Retinal pigment epithelial cell (primary cell): ENCODE measurements at regions not wholly inside any gene's neighbourhood (a gene's known extent, or its start where the extent isn't known, plus 50 kb on each side); places are given as distances from the start of the nearest gene placed in this dataset.
"Not testable (repeated sequence)": the region's sequence is repeated elsewhere in the genome, so short reads cannot be mapped to it uniquely, and the experiment has no call there.

Source experiments
- DNase-seq: peaks from one replicate; pipeline ENCODE4 v3.0.0-alpha.2; 2010; ENCODE audit warnings: low read depth
- H3K4me3 ChIP-seq: 2 replicates; pipeline ENCODE4 v1.5.1; 2011; ENCODE audit warnings: mild to moderate bottlenecking, low read length, control low read depth, moderate library complexity
- TF ChIP-seq, protein P1 (sequence below): conservative IDR thresholded peaks from 2 replicates; pipeline ENCODE4 v1.5.1; 2011; ENCODE audit warnings: low read depth, low read length, control low read depth, inconsistent platforms

DNA sequence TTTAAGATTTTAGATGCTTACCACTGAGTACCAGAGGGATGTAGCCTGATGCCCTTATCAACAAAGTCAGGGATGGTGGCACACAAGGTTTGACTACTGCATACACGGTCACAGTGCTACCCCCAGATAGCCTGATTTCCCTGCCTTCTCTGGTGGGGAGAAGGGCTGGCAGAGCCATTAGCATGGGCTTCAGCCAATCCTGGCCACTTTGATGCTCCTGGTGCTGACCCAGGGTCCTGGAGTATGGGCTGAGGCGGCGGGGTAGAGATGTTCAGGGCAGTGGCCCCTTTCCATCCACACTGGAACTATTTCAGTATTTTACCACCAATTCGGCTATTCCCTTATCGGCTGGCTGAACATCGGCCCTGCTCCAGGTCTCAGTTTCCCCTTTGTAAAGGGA lies 83.2 kb downstream of the POTEB3 start:
- not testable (repeated sequence) for DNase-seq, H3K4me3 ChIP-seq

DNA sequence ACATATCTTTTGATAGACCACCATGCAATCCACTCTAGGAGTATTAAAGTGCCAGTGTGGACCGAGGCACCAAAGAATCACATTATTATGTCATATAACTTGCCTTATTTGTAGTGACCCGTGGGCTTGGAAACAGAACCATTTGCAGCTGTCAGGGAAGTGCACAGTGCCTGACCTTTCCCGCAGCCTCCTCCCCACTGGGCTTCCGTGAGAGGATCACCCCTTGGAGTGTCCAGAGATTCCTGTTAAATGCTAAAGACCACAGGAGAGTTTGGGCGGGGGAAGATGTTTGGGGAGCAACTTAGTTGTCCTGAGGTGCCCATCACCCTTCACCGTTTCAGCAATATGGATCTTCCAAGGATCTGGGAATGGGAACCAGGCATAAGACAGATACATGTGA lies 84.4 kb downstream of the POTEB3 start:
- DNase-seq: not testable (repeated sequence)

GRCh38 chr15:21354597-21354996 lies 85.7 kb downstream of the POTEB3 start:
- not testable (repeated sequence) for H3K4me3 ChIP-seq, DNase-seq

More for the DNA sequence above, 84.4 kb downstream of the POTEB3 start:
- H3K4me3 ChIP-seq: not testable (repeated sequence)

DNA sequence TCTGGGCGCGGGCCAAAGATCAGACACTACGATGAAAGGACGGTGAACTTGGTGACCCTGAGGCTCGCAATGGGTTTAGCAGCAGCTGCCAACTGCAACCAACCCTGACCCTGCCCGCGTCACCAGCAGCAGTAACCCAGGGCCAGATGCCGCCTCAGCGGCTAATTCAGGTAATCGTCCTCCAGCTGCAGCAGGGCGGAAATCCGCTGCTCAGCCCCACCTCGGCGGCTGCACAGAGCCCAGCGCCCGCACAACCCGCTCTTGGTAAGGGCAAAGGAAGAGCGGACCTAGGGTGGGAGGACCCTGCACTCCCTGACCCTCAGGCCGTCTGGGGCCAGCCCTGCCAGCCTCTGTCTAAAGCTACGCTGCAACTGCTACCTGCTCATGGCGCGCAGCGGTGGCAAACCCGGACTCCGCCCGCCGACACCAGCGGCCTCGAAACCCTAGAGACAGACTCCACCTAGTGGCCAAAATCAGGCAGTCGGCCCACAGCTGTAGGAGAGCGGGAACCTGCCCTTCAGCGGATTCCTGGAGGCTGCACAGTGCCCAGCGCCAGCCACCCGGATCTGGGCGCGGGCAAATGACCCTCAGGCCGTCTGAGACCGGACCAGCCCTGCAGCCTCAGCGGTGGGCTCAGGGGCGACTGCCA lies 87.5 kb downstream of the POTEB3 start:
- H3K4me3 ChIP-seq, DNase-seq: not testable (repeated sequence)

- not testable (repeated sequence) for H3K4me3 ChIP-seq, DNase-seq
Observed at GRCh38 chr15:21344960-21345359, 95.3 kb downstream of the POTEB3 start.

- not testable (repeated sequence) for DNase-seq, H3K4me3 ChIP-seq
Observed at GRCh38 chr15:21344500-21344899, 95.8 kb downstream of the POTEB3 start.

GRCh38 chr15:21337028-21337427 lies 103.3 kb downstream of the POTEB3 start:
- DNase-seq, H3K4me3 ChIP-seq: not testable (repeated sequence)

- H3K4me3 ChIP-seq, DNase-seq: not testable (repeated sequence)
Observed at GRCh38 chr15:21324720-21325460, 115.4 kb downstream of the POTEB3 start.

- H3K4me3 ChIP-seq, DNase-seq: not testable (repeated sequence)
Observed at GRCh38 chr15:21284353-21284752, 155.9 kb downstream of the POTEB3 start.

GRCh38 chr15:21283210-21283609 lies 157.1 kb downstream of the POTEB3 start:
- H3K4me3 ChIP-seq, DNase-seq: not testable (repeated sequence)

DNA sequence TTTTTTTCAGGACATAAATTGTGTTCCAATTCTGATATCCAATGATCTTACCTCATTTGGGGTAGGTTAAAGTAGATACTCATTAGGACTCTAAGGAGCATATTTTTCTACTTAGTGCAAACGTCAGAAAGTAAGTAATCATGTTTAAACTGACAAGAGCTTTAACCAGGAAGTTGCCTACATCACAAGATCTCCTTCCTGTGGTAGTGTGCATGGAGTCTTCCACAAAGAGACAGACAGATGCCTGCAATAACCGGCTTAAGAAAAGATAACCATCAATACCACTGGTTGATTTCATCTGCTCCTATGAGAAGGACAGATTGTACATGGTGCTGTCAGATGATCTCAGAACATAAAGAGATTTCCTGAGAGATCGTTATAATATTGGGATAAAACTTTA lies 160.0 kb downstream of the POTEB3 start:
- not testable (repeated sequence) for DNase-seq, H3K4me3 ChIP-seq

DNA sequence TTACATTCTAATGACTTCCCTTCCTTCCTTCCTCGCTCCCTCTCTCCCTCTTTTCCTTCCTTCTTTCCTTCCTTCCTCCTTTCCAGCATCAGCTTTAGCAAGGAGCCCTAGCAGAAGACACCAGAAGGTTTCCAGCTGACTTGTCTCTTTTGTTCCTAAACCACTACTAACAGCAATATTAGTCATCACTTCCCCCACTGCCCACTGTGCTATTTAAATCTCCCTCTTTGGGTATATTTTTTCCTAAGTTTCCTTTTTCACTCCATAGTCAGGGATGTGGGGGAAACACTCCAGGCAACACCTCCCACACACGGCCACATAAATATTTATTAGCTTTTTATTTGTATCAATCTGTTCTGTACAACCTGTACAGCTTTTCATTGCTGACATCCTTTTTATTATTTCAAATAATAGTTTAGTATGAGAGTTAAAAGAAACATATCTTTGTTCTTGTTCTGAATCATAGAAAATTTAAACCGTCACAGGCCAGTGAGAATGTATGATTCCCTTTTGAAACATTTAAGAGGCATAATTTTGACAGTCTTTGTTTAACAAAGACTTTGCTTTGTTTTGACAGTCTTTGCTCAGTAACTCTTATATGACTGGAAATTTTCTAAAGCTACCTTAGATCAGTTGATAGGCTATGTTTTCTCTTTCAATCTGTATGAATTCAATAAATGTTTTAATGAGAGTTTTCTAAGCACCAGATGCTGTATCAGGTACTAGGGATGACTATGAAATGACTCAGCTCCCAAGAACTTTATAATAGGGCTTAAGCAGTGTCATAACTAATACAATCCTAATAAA lies 167.9 kb downstream of the POTEB3 start:
- not testable (repeated sequence) for H3K4me3 ChIP-seq, DNase-seq

- no peak for DNase-seq
- no peak overlapping the region for H3K4me3 ChIP-seq
- TF ChIP-seq, protein P1, sequence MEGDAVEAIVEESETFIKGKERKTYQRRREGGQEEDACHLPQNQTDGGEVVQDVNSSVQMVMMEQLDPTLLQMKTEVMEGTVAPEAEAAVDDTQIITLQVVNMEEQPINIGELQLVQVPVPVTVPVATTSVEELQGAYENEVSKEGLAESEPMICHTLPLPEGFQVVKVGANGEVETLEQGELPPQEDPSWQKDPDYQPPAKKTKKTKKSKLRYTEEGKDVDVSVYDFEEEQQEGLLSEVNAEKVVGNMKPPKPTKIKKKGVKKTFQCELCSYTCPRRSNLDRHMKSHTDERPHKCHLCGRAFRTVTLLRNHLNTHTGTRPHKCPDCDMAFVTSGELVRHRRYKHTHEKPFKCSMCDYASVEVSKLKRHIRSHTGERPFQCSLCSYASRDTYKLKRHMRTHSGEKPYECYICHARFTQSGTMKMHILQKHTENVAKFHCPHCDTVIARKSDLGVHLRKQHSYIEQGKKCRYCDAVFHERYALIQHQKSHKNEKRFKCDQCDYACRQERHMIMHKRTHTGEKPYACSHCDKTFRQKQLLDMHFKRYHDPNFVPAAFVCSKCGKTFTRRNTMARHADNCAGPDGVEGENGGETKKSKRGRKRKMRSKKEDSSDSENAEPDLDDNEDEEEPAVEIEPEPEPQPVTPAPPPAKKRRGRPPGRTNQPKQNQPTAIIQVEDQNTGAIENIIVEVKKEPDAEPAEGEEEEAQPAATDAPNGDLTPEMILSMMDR: no peak
Observed at GRCh38 chr15:21271566-21271965, 168.7 kb downstream of the POTEB3 start.
